ENCODE measurements at regions not wholly inside any gene's neighbourhood (a gene's known extent, or its start where the extent isn't known, plus 50 kb on each side); places are given as distances from the start of the nearest gene placed in this dataset.
A peak's percentile ranks its signal among the peaks of the same experiment; 100 is the strongest.

DNA sequence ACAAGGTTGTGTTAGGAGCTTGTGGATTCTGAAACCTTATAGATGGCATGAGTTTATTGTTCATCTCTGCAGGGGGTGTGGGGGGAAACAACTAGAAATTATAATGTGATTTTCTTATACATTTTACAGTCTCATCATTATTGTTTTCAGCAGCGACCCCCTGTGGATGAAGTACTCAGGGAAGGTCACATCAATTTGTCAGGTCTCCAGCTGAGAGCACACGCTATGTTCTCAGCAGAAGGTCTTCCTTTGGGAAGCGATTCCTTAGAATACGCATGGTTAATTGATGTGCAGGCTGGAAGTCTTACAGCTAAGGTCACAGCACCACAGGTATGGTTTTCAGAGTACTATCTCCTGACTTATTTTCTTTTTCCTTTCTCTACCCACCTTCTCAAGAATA is 72.2 kb downstream of the BLTP1 start:
- peak; percentile 37; the same call in 1 of the 2 replicates for TF ChIP-seq CTCF (IDR thresholded peaks at IDR 0.05; ENCODE audit: control insufficient read depth, extremely low read depth, insufficient read depth)
- DNase-seq (ENCODE audit: low read depth), result no peak

GRCh38 chr4:122227202-122227601 is 75.1 kb downstream of the BLTP1 start:
- no peak overlapping the region for H3K4me3 ChIP-seq (ENCODE audit: low read depth, low read length)
- no peak for DNase-seq (ENCODE audit: low read depth)
- no peak for TF ChIP-seq CTCF (IDR thresholded peaks at IDR 0.05; ENCODE audit: control insufficient read depth, extremely low read depth, insufficient read depth)

More for the DNA sequence above, 72.2 kb downstream of the BLTP1 start:
- no peak overlapping the region for H3K4me3 ChIP-seq (ENCODE audit: low read depth, low read length)

DNA sequence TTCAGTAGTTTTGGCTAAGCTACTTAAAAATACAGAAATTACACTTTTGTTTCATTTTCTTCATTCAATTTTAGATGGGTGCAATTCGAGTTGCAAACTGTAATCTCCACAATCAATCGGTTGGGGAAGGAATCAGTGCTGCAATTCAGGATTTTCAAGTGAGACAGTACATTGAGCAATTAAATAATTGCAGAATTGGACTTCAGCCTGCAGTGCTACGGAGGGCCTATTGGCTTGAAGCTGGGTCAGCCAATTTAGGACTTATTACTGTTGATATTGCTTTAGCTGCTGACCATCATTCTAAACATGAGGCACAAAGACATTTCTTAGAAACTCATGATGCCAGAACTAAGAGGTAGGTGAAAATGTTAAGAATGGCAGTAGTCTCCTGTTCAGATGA is 77.7 kb downstream of the BLTP1 start:
- no peak for DNase-seq (ENCODE audit: low read depth)
- H3K4me3 ChIP-seq (ENCODE audit: low read depth, low read length), result no peak overlapping the region
- TF ChIP-seq CTCF (IDR thresholded peaks at IDR 0.05; ENCODE audit: control insufficient read depth, extremely low read depth, insufficient read depth), result no peak

- DNase-seq (ENCODE audit: low read depth), result no peak
Observed at GRCh38 chr4:122232633-122233032, 80.5 kb downstream of the BLTP1 start.

DNA sequence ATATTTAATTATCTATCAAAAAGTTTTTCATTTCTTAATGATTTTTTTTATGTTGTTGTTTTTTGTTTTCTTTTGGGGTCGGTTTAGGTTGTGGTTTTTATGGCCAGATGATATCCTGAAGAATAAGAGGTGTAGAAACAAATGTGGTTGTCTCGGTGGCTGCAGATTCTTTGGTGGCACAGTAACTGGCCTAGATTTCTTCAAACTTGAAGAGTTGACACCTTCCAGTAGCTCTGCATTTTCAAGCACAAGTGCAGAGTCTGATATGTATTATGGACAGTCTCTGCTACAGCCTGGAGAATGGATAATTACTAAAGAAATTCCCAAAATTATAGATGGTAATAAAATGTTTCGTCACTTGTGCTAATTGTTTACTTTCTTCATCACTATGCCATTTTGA is 82.6 kb downstream of the BLTP1 start:
- DNase-seq (ENCODE audit: low read depth), result no peak
- no peak for TF ChIP-seq CTCF (IDR thresholded peaks at IDR 0.05; ENCODE audit: control insufficient read depth, extremely low read depth, insufficient read depth)
- no peak overlapping the region for H3K4me3 ChIP-seq (ENCODE audit: low read depth, low read length)

More at GRCh38 chr4:122232633-122233032, 80.5 kb downstream of the BLTP1 start:
- no peak overlapping the region for H3K4me3 ChIP-seq (ENCODE audit: low read depth, low read length)
- no peak for TF ChIP-seq CTCF (IDR thresholded peaks at IDR 0.05; ENCODE audit: control insufficient read depth, extremely low read depth, insufficient read depth)

DNA sequence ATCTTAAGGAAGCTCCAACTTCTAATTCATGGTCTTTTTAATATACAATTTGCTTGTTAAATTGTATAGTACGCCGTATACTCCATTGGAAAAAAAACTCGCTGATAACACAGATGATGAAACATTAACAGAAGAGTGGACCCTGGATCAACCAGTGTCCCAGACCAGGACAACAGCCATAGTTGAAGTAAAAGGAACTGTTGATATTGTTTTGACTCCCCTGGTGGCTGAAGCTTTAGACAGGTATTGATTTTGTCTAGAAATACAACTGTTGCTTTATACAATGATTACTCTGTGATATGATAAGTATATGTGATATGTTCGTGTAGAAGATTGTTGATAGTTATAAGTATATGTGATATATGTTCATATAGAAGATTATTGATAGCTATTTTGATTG is 91.7 kb downstream of the BLTP1 start:
- no peak for DNase-seq (ENCODE audit: low read depth)
- H3K4me3 ChIP-seq (ENCODE audit: low read depth, low read length), result no peak overlapping the region
- no peak for TF ChIP-seq CTCF (IDR thresholded peaks at IDR 0.05; ENCODE audit: control insufficient read depth, extremely low read depth, insufficient read depth)

DNA sequence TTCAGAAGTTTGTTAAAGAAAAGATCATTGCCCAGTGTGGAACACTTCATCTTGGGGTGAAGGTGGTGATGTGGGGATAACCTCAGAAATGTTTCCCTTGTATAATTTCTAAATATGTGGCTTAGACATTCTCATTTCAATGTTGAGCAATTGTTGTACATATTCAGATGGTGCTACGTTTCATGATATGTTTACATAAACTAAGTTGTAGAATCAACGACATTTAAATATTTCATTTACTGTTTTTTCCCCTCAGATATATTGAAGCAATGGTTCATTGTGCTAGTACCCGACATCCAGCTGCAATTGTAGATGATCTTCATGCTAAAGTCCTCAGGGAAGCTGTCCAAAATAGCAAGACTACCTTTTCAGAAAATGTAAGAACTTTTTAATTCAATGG is 92.6 kb downstream of the BLTP1 start:
- no peak for TF ChIP-seq CTCF (IDR thresholded peaks at IDR 0.05; ENCODE audit: control insufficient read depth, extremely low read depth, insufficient read depth)
- DNase-seq (ENCODE audit: low read depth), result no peak
- no peak overlapping the region for H3K4me3 ChIP-seq (ENCODE audit: low read depth, low read length)

Measured in LNCaP clone FGC (cell line).